ENCODE measurements at regions not wholly inside any gene's neighbourhood (a gene's known extent, or its start where the extent isn't known, plus 50 kb on each side); places are given as distances from the start of the nearest gene placed in this dataset.
"Not testable (repeated sequence)": the region's sequence is repeated elsewhere in the genome, so short reads cannot be mapped to it uniquely, and the experiment has no call there.

GRCh38 chr4:55270481-55270880, 75.6 kb upstream of the SRD5A3 start:
- Histone ChIP-seq H3K9me3 (no peaks in the 10 kb centered on the region), H3K36me3 (no peaks in the 10 kb centered on the region), H3K4me1 (no peaks in the 10 kb centered on the region), H3K27me3 (no peaks in the 10 kb centered on the region; the same call in 1 of the 2 replicates), H3K4me3 (ENCODE audit: low read depth, low read length) (no peak overlapping the region)
- TF ChIP-seq, protein P1, sequence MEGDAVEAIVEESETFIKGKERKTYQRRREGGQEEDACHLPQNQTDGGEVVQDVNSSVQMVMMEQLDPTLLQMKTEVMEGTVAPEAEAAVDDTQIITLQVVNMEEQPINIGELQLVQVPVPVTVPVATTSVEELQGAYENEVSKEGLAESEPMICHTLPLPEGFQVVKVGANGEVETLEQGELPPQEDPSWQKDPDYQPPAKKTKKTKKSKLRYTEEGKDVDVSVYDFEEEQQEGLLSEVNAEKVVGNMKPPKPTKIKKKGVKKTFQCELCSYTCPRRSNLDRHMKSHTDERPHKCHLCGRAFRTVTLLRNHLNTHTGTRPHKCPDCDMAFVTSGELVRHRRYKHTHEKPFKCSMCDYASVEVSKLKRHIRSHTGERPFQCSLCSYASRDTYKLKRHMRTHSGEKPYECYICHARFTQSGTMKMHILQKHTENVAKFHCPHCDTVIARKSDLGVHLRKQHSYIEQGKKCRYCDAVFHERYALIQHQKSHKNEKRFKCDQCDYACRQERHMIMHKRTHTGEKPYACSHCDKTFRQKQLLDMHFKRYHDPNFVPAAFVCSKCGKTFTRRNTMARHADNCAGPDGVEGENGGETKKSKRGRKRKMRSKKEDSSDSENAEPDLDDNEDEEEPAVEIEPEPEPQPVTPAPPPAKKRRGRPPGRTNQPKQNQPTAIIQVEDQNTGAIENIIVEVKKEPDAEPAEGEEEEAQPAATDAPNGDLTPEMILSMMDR (IDR thresholded peaks at IDR 0.05; ENCODE audit: low read depth, low read length), result no peak
- DNase-seq, result no peak

GRCh38 chr4:55272102-55272501, 73.9 kb upstream of the SRD5A3 start:
- Histone ChIP-seq H3K36me3 (no peaks in the 10 kb centered on the region), H3K27me3 (no peaks in the 10 kb centered on the region; the same call in 1 of the 2 replicates), H3K4me1 (no peaks in the 10 kb centered on the region), H3K4me3 (ENCODE audit: low read depth, low read length) (no peak overlapping the region), H3K9me3 (no peaks in the 10 kb centered on the region)
- TF ChIP-seq, protein P1 (IDR thresholded peaks at IDR 0.05; ENCODE audit: low read depth, low read length), result no peak
- DNase-seq, result no peak

DNA sequence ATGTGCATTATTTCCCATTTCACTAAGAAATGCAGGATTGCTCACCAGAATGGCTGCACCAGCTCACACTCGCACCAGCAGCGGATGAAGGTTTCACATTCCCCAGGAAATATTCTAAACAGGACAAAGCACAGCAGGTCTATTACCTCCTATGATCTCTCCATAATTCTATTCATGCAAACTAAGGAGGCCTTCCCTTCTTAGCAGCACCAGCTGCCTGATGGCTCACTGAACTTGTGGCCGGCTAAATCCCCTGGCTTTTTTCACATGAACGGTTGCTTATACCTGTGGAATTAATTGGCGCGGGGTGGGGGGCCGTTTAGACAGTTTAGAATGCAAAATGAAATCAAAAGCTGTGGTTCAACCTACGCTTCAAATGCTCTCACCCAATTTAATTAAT, 73.5 kb upstream of the SRD5A3 start:
- DNase-seq, result no peak
- H3K9me3 ChIP-seq, result no peaks in the 10 kb centered on the region
- H3K27me3 ChIP-seq, result peaks cover 1% of the 10 kb centered on the region; the same call in 1 of the 2 replicates
- no peak overlapping the region for H3K4me3 ChIP-seq (ENCODE audit: low read depth, low read length)
- H3K36me3 ChIP-seq, result no peaks in the 10 kb centered on the region
- no peaks in the 10 kb centered on the region for H3K4me1 ChIP-seq
- TF ChIP-seq, protein P1 (IDR thresholded peaks at IDR 0.05; ENCODE audit: low read depth, low read length), result no peak

- H3K27me3 ChIP-seq, result 0 out of 2 replicates have a peak, but pooled peaks cover 2% of the 10 kb centered on the region
- TF ChIP-seq, protein P1 (IDR thresholded peaks at IDR 0.05; ENCODE audit: low read depth, low read length), result no peak
- H3K36me3 ChIP-seq, result no peaks in the 10 kb centered on the region
- H3K9me3 ChIP-seq, result no peaks in the 10 kb centered on the region
- DNase-seq, result no peak
- no peak overlapping the region for H3K4me3 ChIP-seq (ENCODE audit: low read depth, low read length)
- no peaks in the 10 kb centered on the region for H3K4me1 ChIP-seq
Observed at GRCh38 chr4:55277011-55277410, 69.0 kb upstream of the SRD5A3 start.

- H3K9me3 ChIP-seq, result no peaks in the 10 kb centered on the region
- 0 out of 2 replicates have a peak, but pooled peaks cover 2% of the 10 kb centered on the region for H3K27me3 ChIP-seq
- H3K4me3 ChIP-seq (ENCODE audit: low read depth, low read length), result no peak overlapping the region
- H3K36me3 ChIP-seq, result no peaks in the 10 kb centered on the region
- TF ChIP-seq, protein P1 (IDR thresholded peaks at IDR 0.05; ENCODE audit: low read depth, low read length), result no peak
- H3K4me1 ChIP-seq, result no peaks in the 10 kb centered on the region
- no peak for DNase-seq
Observed at GRCh38 chr4:55278316-55278715, 67.7 kb upstream of the SRD5A3 start.

- not testable (repeated sequence) for DNase-seq; H3K27me3 ChIP-seq; H3K9me3 ChIP-seq; H3K36me3 ChIP-seq; H3K4me1 ChIP-seq; H3K4me3 ChIP-seq (ENCODE audit: low read depth, low read length)
Observed at GRCh38 chr4:55280474-55280873, 65.6 kb upstream of the SRD5A3 start.

GRCh38 chr4:55281118-55281683, 64.8 kb upstream of the SRD5A3 start:
- not testable (repeated sequence) for H3K27me3 ChIP-seq; H3K4me3 ChIP-seq (ENCODE audit: low read depth, low read length); DNase-seq; H3K4me1 ChIP-seq; H3K36me3 ChIP-seq; H3K9me3 ChIP-seq
